Stimulated activated naive CD8-positive, alpha-beta T cell treated with anti-CD3 and anti-CD28 coated beads, Interleukin-15, Interleukin-2, amounts not matched to agents 100 U/mL and 50 U/mL, for 24 hours (primary cell): ENCODE measurements at regions not wholly inside any gene's neighbourhood (a gene's known extent, or its start where the extent isn't known, plus 50 kb on each side); places are given as distances from the start of the nearest gene placed in this dataset.

Experiments
- ATAC-seq: fragments of 150-1000 bp; cut with Tn5 transposase; one replicate; pipeline ENCODE4 v1.10.0; 2021
- DNase-seq: peaks from one replicate; pipeline ENCODE4 v3.0.0; 2021

GRCh38 chr6:120230008-120230407 is 880.4 kb upstream of the MAN1A1 start:
- no peak for DNase-seq
- no peak for ATAC-seq

GRCh38 chr6:120228297-120228696 is 878.7 kb upstream of the MAN1A1 start:
- DNase-seq (no peak), ATAC-seq (no peak)

- ATAC-seq, result no peak
- DNase-seq, result no peak
Observed at GRCh38 chr6:120219339-120219738, 869.8 kb upstream of the MAN1A1 start.

GRCh38 chr6:120214088-120214499 is 864.5 kb upstream of the MAN1A1 start:
- no peak for ATAC-seq
- DNase-seq, result no peak

GRCh38 chr6:120211955-120212792 is 862.6 kb upstream of the MAN1A1 start:
- ATAC-seq (no peak), DNase-seq (no peak)

GRCh38 chr6:120202878-120203277 is 853.3 kb upstream of the MAN1A1 start:
- ATAC-seq (no peak), DNase-seq (no peak)

- ATAC-seq, result no peak
- DNase-seq, result no peak
Observed at GRCh38 chr6:120200853-120201252, 851.3 kb upstream of the MAN1A1 start.

- DNase-seq (no peak), ATAC-seq (peak; percentile 81)
Observed at GRCh38 chr6:120198033-120198432, 848.5 kb upstream of the MAN1A1 start.

- ATAC-seq, result no peak
- DNase-seq, result no peak
Observed at GRCh38 chr6:120186080-120186479, 836.5 kb upstream of the MAN1A1 start.

- ATAC-seq, result no peak
- no peak for DNase-seq
Observed at GRCh38 chr6:120173250-120173649, 823.7 kb upstream of the MAN1A1 start.

GRCh38 chr6:120164531-120164930 is 815.0 kb upstream of the MAN1A1 start:
- no peak for ATAC-seq
- no peak for DNase-seq

GRCh38 chr6:120157873-120158272 is 808.3 kb upstream of the MAN1A1 start:
- no peak for DNase-seq
- no peak for ATAC-seq

GRCh38 chr6:120147071-120147871 is 797.7 kb upstream of the MAN1A1 start:
- DNase-seq (no peak), ATAC-seq (no peak)

- DNase-seq, result no peak
- no peak for ATAC-seq
Observed at GRCh38 chr6:120141601-120142000, 792.0 kb upstream of the MAN1A1 start.

- ATAC-seq, result no peak
- DNase-seq, result no peak
Observed at GRCh38 chr6:120137492-120137891, 787.9 kb upstream of the MAN1A1 start.

- ATAC-seq (no peak), DNase-seq (no peak)
Observed at GRCh38 chr6:120129228-120129627, 779.7 kb upstream of the MAN1A1 start.

GRCh38 chr6:120122401-120122800 is 772.8 kb upstream of the MAN1A1 start:
- no peak for ATAC-seq
- DNase-seq, result no peak

- DNase-seq, result no peak
- no peak for ATAC-seq
Observed at GRCh38 chr6:120116343-120116742, 766.8 kb upstream of the MAN1A1 start.

- DNase-seq (no peak), ATAC-seq (no peak)
Observed at GRCh38 chr6:120112980-120113379, 763.4 kb upstream of the MAN1A1 start.

- no peak for DNase-seq
Observed at GRCh38 chr6:120111001-120111400, 761.4 kb upstream of the MAN1A1 start.

GRCh38 chr6:120108061-120108795 is 758.7 kb upstream of the MAN1A1 start:
- DNase-seq, result no peak
- ATAC-seq, result no peak

More at GRCh38 chr6:120111001-120111400, 761.4 kb upstream of the MAN1A1 start:
- no peak for ATAC-seq

GRCh38 chr6:120103618-120104017 is 754.1 kb upstream of the MAN1A1 start:
- no peak for DNase-seq
- no peak for ATAC-seq
